SH-SY5Y (cell line): ENCODE measurements at regions not wholly inside any gene's neighbourhood (a gene's known extent, or its start where the extent isn't known, plus 50 kb on each side); places are given as distances from the start of the nearest gene placed in this dataset.

Experiments
- GATA2 ChIP-seq: IDR thresholded peaks from 2 replicates; pipeline ENCODE4 v1.6.1; 2011; ENCODE audit warnings: mild to moderate bottlenecking, low read depth, low read length
- GATA3 ChIP-seq: IDR thresholded peaks from 2 replicates; pipeline ENCODE4 v1.6.1; 2011; ENCODE audit warnings: low read depth, mild to moderate bottlenecking, low read length, moderate library complexity

DNA sequence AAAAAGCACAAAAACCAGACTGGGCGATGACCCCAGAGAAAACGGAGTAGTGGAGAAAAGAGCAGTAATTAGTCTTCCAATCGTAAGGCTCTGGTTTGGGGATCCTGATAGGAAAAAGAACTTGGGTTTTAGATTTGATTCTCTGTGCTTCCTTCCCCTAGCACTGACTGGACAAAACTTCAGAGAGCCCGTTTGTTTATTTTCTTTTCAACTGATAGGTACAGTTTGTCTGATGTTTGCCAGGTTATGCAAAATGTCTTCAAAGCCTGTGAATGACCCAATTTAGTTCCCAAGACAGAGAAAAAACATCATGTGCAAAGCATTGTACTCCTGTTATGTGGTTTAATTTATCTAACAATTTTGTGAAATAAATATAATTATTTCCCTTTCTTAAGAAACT lies 151.1 kb upstream of the COX10 start:
- TF ChIP-seq GATA2 (no peak), GATA3 (no peak)
